ENCODE measurements at regions not wholly inside any gene's neighbourhood (a gene's known extent, or its start where the extent isn't known, plus 50 kb on each side); places are given as distances from the start of the nearest gene placed in this dataset.
A peak's percentile ranks its signal among the peaks of the same experiment; 100 is the strongest.
"Not testable (repeated sequence)": the region's sequence is repeated elsewhere in the genome, so short reads cannot be mapped to it uniquely, and the experiment has no call there.

DNA sequence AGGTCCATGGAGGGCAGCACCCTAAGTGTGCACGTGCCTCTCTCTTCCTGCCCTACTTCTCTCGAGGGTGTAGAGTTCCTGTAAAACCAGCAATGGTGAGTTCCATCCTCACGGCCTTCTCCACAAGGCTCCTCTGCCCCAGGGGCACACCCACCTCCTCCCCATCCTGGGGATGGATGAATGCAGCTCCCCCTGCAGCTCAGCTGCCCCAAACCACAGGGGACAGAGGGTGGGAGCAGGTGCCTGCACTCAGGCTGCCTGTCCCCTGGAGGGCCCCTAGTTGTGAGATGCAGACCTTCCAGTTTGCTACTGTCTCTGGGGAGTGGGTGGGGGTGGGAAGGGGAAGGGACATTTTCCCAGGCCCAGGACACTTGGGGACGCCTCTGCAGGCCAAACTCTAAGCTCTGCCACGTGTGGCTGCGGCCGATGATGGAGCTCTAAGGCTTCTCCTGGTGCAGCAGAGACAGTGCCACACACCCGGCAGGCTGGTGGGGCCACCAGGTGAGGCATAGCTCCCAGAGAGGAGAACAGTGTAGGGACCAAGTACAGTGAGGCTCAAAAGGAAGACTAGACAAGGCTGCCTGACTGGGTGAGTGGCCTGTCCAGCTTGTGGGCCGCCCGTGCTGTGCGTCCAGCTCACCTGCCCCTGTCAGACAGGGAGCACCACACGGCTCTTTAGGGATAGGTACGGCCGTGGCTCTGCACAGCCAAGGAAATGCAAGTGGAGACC, 540.9 kb downstream of the TBC1D22A start:
- DNase-seq (ENCODE audit: low spot score), result no peak

- DNase-seq (ENCODE audit: low spot score), result not testable (repeated sequence)
Measured at GRCh38 chr22:47302587-47302986, 540.1 kb downstream of the TBC1D22A start.

DNA sequence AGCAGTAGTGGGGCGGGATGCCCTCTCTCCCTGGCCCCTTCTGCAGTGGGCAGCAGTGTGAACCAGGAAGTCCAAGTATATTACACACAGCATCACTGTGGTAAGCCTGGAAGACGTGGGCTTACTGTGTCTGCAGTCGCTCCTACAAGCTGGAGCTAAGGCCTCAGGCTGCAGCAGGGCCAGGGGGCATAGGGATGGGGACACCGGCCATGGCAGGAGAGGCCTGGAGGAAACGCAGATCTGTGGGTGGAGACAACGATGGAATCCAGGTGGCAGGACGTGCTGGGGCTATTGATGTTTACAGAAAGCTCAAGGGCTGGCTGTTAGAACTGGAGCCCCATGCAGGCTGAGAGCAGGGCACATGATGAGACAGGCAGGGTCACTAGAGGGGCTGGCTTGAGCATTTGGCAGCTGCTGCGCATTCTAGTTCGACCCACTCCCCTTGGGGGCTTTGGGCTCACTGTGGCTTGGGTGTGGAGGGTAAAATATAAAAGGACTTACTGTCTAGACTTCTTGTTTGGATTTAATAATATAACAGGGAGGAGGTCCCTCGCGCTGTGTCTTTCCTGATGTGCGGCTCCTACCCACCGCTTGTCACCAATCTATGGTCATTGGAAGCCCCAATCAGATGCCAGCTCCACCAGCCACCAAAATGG, 539.5 kb downstream of the TBC1D22A start:
- DNase-seq (ENCODE audit: low spot score), result no peak

- no peak for DNase-seq (ENCODE audit: low spot score)
Measured at GRCh38 chr22:47300698-47301405, 538.4 kb downstream of the TBC1D22A start.

DNA sequence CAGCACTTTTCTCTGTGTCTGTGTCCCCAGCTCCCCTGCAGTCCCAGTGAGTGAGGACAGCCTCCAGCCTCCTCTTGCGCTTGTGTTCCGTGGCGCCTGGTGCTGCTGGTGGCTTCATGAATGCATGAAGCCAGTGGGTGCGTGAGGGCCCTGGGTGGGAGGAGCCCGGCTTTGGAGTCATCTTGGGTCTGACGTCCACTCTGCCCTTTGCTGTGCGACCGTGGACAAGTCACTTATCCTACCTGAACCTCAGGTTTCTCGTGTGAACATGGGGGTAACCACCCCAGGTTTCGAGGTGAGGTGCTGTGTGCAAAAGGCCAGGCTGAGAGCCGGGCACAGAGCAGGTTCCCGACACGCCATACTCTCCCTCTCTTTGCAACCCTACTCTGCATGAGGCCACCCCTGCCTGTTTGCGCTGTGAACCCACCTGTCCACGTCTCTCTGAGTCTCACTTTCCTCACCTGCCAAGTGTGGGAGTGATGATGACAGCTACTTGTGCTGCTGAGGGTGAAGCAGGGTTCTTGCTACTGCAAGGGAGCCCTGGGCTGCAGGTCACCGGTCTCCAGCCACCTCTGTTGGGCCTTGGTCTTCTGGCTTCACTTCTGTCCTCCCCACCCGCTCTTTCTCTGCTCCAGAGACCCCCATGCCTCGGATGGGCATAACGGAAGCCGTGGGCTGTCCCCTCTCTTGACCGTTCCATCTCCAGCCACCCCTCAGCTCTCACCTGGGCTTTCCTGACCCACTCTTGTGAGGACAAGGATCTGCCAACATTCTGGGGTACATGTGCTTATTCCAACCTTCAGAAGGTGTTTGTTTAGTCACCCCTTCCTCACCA, 537.6 kb downstream of the TBC1D22A start:
- DNase-seq (ENCODE audit: low spot score), result no peak

- no peak for DNase-seq (ENCODE audit: low spot score)
Measured at GRCh38 chr22:47299211-47299862, 536.9 kb downstream of the TBC1D22A start.

GRCh38 chr22:47298017-47298785, 535.8 kb downstream of the TBC1D22A start:
- DNase-seq (ENCODE audit: low spot score), result no peak

DNA sequence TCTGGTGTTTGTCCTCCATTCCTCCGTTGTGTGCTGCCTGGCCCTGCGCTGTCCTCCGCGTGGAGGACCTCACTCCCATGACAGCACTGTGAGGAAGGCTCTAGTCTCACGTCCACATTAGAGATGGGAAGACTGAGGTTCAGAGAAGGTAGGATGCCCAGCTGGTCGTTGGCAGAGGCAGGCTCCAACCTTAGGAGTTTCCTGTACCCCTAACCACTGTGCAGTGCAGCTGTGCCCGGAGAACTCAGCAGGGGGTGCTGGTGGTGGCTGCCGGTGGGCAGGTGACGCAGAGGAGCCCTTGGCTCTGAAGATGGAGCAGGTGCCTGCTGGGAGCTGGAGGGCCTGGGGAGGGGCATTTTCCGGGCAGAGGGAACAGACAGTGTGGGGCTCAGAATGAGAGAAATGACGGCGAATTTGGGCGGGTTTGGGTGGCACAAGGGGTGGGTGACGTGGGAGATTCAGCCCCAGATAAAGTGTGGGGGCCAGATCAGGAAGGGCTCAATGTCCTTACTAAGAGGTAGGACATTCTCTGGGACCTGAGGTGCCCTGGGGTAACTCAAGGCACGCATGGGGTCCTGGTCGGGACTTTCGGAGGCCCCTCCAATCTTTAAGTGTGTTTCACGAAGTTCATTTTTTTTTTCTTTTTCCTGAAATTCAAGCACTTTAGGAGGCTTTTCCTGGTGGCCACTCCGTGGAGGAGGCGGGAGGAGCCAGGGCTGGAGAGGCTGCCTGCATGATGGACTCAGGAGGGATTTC, 535.0 kb downstream of the TBC1D22A start:
- no peak for DNase-seq (ENCODE audit: low spot score)

DNA sequence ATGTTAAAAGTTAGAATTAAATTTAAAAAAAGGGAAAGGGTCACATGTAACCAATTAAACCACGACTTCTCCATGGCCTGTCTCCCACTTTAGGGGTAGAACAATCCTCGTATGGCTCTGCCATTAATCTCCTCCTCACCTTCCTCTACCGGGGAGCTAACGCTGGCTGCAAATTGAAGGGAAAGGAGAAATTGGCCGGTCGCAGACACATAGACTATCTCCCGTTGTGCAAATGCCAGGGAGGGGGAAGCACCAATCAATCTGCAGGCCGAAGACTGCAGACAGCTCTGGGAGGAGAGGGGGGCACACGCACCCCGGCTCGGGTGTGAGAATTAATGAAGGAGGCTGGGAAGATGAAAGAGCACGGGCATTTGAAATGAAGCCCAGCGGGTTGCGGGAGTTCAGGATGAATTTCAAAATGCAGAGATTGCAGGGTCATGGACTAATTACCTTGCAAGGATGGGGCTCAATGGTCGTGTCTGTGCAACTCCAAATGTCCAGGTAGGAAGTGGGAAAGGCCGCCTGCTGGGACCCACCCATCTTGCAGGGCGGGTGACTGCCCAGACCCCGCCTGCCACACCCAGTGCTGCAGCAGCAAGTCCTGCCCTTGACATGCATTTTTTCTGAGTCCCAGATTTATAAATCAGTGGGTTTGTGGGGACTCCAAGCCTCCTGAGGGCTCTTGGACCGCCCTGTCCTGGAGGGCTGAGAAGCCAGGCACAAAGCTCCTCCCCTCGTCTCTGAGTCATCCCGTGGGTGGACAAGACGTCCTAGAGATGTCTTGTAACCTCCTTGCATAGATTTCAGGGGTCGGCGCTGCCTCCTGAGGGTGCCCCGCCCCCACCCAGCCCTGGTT, 534.2 kb downstream of the TBC1D22A start:
- no peak for DNase-seq (ENCODE audit: low spot score)

GRCh38 chr22:47295982-47296381, 533.5 kb downstream of the TBC1D22A start:
- DNase-seq (ENCODE audit: low spot score), result no peak

DNA sequence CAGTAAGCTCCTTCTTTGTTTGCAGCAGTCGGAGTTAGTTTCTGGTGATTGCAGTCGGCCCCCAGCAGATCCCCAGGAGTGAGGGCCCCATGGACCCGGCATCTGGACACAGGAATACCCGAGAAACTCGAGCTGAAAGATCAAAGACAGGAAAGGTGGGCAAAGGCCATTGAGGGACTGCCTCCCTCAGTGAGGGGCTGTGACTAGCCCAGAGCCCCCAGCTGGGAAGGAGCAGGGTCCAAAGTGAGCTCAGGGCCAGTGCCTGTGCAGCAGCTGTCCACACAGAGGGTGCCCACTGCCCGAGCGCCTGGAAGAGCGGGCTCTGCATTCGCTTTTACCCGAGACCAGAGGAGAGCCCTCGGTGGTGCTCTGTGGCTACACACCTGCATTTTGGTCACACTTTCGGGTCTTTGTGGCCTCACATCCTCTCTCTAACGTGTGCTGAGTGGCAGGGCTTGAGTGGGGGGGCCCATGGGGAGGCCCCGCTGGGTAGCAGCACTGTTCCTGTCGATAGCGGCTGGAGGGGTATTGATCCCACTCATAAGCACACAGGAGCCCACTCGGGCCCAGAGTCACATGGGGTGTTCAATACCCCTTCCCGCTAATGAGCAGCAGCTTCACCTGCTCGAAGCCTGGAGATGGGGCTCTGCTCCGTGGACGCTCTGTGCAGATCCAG, 532.9 kb downstream of the TBC1D22A start:
- no peak for DNase-seq (ENCODE audit: low spot score)

- DNase-seq (ENCODE audit: low spot score), result no peak
Measured at GRCh38 chr22:47294576-47294975, 532.1 kb downstream of the TBC1D22A start.

GRCh38 chr22:47294222-47294532, 531.7 kb downstream of the TBC1D22A start:
- peak; percentile 10 for DNase-seq (ENCODE audit: low spot score)

DNA sequence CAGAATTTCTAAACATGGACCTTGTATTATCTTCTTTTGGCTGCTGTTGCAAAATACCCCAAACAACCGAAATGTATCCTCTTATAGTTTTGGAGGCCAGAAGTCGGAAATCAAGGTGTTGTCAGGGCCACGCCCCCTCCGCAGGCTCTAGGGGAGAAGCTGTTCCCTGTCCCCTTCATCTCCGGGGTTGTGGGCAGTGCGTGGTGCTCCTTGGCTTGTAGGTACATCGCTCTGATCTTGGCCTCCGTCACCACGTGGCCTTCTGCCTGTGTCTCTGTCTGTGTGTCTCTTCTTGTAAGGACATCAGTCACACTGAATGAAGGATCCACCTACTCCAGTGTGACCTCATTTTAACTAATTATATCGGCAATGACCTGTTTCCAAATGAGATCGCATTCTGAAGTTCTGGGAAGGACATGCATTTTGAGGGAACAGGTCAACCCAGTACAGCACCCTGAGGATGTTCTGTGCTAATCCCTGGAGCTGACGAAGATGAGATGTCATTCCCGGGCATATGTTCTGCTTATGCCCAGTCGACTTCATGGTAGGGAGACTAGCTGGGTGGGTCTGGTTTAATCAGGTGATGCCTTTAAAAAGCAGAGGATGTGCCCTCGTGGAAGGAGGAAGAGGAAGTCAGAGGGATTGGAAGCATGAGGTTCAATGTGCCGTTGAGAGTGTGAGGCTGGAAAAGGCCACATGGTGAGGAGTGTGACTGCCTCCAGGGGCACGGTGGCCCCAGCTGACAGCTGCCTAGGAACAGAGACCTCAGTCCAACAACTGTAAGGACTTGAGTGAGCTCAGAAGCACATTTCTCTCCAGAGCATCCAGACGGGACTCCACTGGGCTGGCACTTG, 531.1 kb downstream of the TBC1D22A start:
- no peak for DNase-seq (ENCODE audit: low spot score)

DNA sequence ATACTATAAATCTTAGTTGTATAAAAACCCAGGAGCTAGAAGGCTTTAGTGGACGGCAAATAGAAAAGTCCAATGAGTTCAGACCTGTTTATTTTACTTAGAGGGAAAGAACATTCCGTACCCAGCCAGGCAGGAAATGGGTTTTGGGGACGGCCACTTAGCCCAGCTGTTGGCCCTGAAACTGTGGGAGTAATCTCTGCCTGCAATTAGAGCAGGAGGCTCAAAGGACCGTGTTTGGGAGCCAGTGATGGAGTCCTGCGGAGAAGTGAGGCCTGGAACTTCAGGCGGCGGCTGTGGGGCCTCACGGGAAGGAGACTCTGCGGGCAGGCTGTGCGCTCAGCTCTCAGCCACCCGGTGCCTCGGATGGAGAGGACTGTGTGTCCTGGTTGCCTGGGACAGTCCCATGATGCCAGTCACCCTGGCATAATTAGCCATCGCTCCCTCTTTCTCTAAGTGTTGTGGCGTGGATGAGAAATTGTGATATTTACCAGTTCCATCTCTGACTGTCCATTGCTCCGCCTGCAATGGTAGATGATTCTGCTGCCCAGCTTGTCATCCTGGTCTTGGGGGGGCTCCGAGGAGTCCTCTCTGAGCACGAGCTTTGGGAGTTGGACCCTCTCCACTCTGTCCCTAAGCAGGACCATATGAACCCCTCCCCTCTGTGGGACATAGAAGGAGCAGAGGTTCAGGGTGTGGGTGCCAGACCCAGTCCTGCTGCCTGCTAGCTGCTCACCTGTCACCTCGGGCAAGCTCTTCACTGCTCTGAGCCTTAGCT, 530.3 kb downstream of the TBC1D22A start:
- DNase-seq (ENCODE audit: low spot score), result no peak

GRCh38 chr22:47291565-47292495, 529.4 kb downstream of the TBC1D22A start:
- DNase-seq (ENCODE audit: low spot score), result no peak

Measured in SW480 (cell line).